GM12878 (cell line): ENCODE measurements at regions not wholly inside any gene's neighbourhood (a gene's known extent, or its start where the extent isn't known, plus 50 kb on each side); places are given as distances from the start of the nearest gene placed in this dataset.

ENCODE experiments used
- ATAC-seq: fragments of 200-7000 bp; cut with Tn5 transposase; 3 replicates; pipeline ENCODE4 v1.9.1; 2020; ENCODE audit warnings: mild to moderate bottlenecking, moderate library complexity
- BruUV-seq: library from RNA; stranded (reverse); fragments of 400-500 nt; replicated peaks from 2 replicates; lab custom pipeline; 2021; lab: Mats Ljungman, UMichigan
- CTCF ChIA-PET: fragments of 300-600 bp; sonication (Branson Sonifier 250); formaldehyde crosslinking; extraction: SDS; loops from one replicate; lab custom pipeline; 2021; ENCODE audit warnings: inconsistent platforms; lab: Yijun Ruan, JAX
- POLR2A ChIA-PET: fragments of 350-600 bp; formaldehyde crosslinking; extraction: SDS; loops from one replicate; lab custom pipeline; 2021; ENCODE audit warnings: inconsistent platforms; lab: Charles Lee
- RAD21 ChIA-PET: fragments of 300-600 bp; sonication (Branson Sonifier 250); formaldehyde crosslinking; loops from one replicate; lab custom pipeline; 2023; ENCODE audit warnings: antibody characterized with exemption; ENCODE audit not compliant: unreplicated experiment; lab: Charles Lee
- SMC1A ChIA-PET: fragments of 300-600 bp; sonication (Branson Sonifier 250); formaldehyde crosslinking; loops from one replicate; lab custom pipeline; 2023; ENCODE audit not compliant: unreplicated experiment, uncharacterized antibody; lab: Charles Lee
- DNase-seq: peaks from one replicate; pipeline ENCODE4 v3.0.0-alpha.2; 2011; ENCODE audit warnings: low read depth, low spot score
- FAIRE-seq: peaks from 3 replicates; lab custom pipeline; 2011; peaks lifted over from hg19 to GRCh38; lab: Jason Lieb, UNC
- H2AFZ ChIP-seq: 2 replicates; pipeline ENCODE4 v1.6.0; 2011; ENCODE audit warnings: low read depth, low read length, control low read depth; ENCODE audit not compliant: control insufficient read depth
- H3K27ac ChIP-seq: 2 replicates; pipeline ENCODE4 v1.5.1; 2011; ENCODE audit warnings: control low read depth; ENCODE audit not compliant: control insufficient read depth, insufficient read depth
- H3K27me3 ChIP-seq, 2 experiments: replicated peaks in 1 of 2; 2 replicates each; pipeline versions ENCODE4 v1.6.0 to v1.6.1; 2011; ENCODE audit warnings: low read length in 1 of 2; ENCODE audit not compliant: control insufficient read depth in 2 of 2, insufficient read depth in 2 of 2
- H3K36me3 ChIP-seq, 2 experiments: 2 replicates each; pipeline ENCODE4 v1.5.1; 2011; ENCODE audit warnings: low read length in 1 of 2; ENCODE audit not compliant: control insufficient read depth in 2 of 2, insufficient read depth in 2 of 2
- H3K4me1 ChIP-seq: 2 replicates; pipeline ENCODE4 v1.6.1; 2011; ENCODE audit warnings: mild to moderate bottlenecking, low read length, moderate library complexity, mixed read lengths; ENCODE audit not compliant: control insufficient read depth, insufficient read depth
- H3K4me2 ChIP-seq: 2 replicates; pipeline ENCODE4 v1.6.0; 2011; ENCODE audit warnings: control low read depth; ENCODE audit not compliant: control insufficient read depth, insufficient read depth
- H3K4me3 ChIP-seq: fragments of 200-600 bp; sonication (generic); 2 replicates; pipeline ENCODE4 v1.5.1; 2016
- H3K79me2 ChIP-seq: 2 replicates; pipeline ENCODE4 v1.6.0; 2011; ENCODE audit warnings: low read length; ENCODE audit not compliant: control insufficient read depth, insufficient read depth
- H3K9ac ChIP-seq: 2 replicates; pipeline ENCODE4 v1.8.0; 2011; ENCODE audit warnings: low read length, control low read depth, mixed read lengths; ENCODE audit not compliant: control insufficient read depth, insufficient read depth
- H3K9me3 ChIP-seq: replicated peaks from 3 replicates; pipeline ENCODE4 v1.5.1; 2011; ENCODE audit warnings: mild to moderate bottlenecking, low read length; ENCODE audit not compliant: control insufficient read depth, insufficient read depth
- H4K20me1 ChIP-seq: 2 replicates; pipeline ENCODE4 v1.6.0; 2011; ENCODE audit not compliant: control insufficient read depth, insufficient read depth
- CHD4 ChIP-seq: fragments of 200-600 bp; sonication (generic); IDR thresholded peaks from 2 replicates; pipeline ENCODE4 v1.6.1; 2016; ENCODE audit warnings: mild to moderate bottlenecking
- ESRRA ChIP-seq: IDR thresholded peaks from 2 replicates; pipeline ENCODE4 v1.6.1; 2012; ENCODE audit warnings: mild to moderate bottlenecking, low read length, improper control_type of control experiment
- FOXK2 ChIP-seq: fragments of 450-650 bp; IDR thresholded peaks from 2 replicates; pipeline ENCODE4 v1.6.1; 2017; ENCODE audit warnings: mild to moderate bottlenecking, moderate library complexity
- MAX ChIP-seq: IDR thresholded peaks from 2 replicates; pipeline ENCODE4 v1.6.1; 2012; ENCODE audit warnings: low read depth, low read length, improper control_type of control experiment
- NFXL1 ChIP-seq: fragments of 450-650 bp; IDR thresholded peaks from 2 replicates; pipeline ENCODE4 v1.6.1; 2017; ENCODE audit warnings: antibody characterized with exemption, mild to moderate bottlenecking, borderline replicate concordance
- PAX8 ChIP-seq: fragments of 450-650 bp; IDR thresholded peaks from 2 replicates; pipeline ENCODE4 v1.6.1; 2017; ENCODE audit warnings: mild to moderate bottlenecking, moderate library complexity
- PML ChIP-seq: IDR thresholded peaks from 2 replicates; pipeline ENCODE4 v1.6.1; 2012; ENCODE audit warnings: low read length, inconsistent platforms
- POU2F2 ChIP-seq: IDR thresholded peaks from 3 replicates; pipeline ENCODE4 v1.6.1; 2011; ENCODE audit warnings: low read depth, mild to moderate bottlenecking, low read length, borderline replicate concordance
- STAT3 ChIP-seq: IDR thresholded peaks from 2 replicates; pipeline ENCODE4 v1.6.1; 2011; ENCODE audit warnings: low read depth, low read length, improper control_type of control experiment
- TCF3 ChIP-seq: IDR thresholded peaks from 2 replicates; pipeline ENCODE4 v1.6.1; 2012; ENCODE audit warnings: low read depth, mild to moderate bottlenecking, low read length, borderline replicate concordance; ENCODE audit not compliant: insufficient read depth
- ZNF622 ChIP-seq: fragments of 450-650 bp; IDR thresholded peaks from 2 replicates; pipeline ENCODE4 v1.6.1; 2017; ENCODE audit warnings: mild to moderate bottlenecking, inconsistent platforms
- WGBS: methylation state at CpG from one replicate; pipeline ENCODE4 v1.1.6; 2016; ENCODE audit warnings: low lambda C conversion rate; ENCODE audit not compliant: insufficient replicate concordance, insufficient coverage; ENCODE audit errors: missing lambda C conversion rate; 5-methylcytosine and 5-hydroxymethylcytosine counted together
- in situ Hi-C: fragments of 300-500 bp; cut with MboI; formaldehyde crosslinking; loops from 9 replicates; pipeline ENCODE4 v1.14.3; 2018; ENCODE audit warnings: mixed read lengths
- intact Hi-C: fragments of 100-400 bp; cut with micrococcal nuclease; formaldehyde crosslinking; loops from one replicate; pipeline ENCODE4 v1.14.2; 2022; ENCODE audit not compliant: unreplicated experiment

GRCh38 chr16:85239239-85239638 is 127.0 kb upstream of the CIBAR2 start:
- no peaks in the 10 kb centered on the region for H3K27me3 ChIP-seq
- H3K9ac ChIP-seq, result no peak overlapping the region
- FAIRE-seq, result no peak
- no peak for ATAC-seq
- no peaks in the 10 kb centered on the region for H3K36me3 ChIP-seq
- 52% methylated on average over 5 of the region's 5 CpGs for WGBS
- POLR2A ChIA-PET, result no interaction called here
- TF ChIP-seq STAT3 (no peak), NFXL1 (no peak), ZNF622 (no peak), ESRRA (no peak), PAX8 (no peak), POU2F2 (no peak), CHD4 (no peak), PML (no peak), FOXK2 (no peak), TCF3 (no peak), MAX (no peak)
- DNase-seq, result no peak
- BruUV-seq, result no TSS peak
- H3K4me3 ChIP-seq, result no peak overlapping the region
- H3K9me3 ChIP-seq, result no peaks in the 10 kb centered on the region
- CTCF ChIA-PET, result interaction anchor here (0.9 to 7.5 kb wide), 4 partner anchors 13 to 124 kb away, joined by 3 to 36 read pairs (median 4); no protein-coding TSS in a partner anchor
- no peak overlapping the region for H3K27ac ChIP-seq
- no peak overlapping the region for H2AFZ ChIP-seq
- H4K20me1 ChIP-seq, result no peaks in the 10 kb centered on the region
- H3K4me1 ChIP-seq, result peaks cover 11% of the 10 kb centered on the region
- in situ Hi-C loops (no loop called here), intact Hi-C loops (no loop called here)
- RAD21 ChIA-PET, result no interaction called here
- no peaks in the 10 kb centered on the region for H3K79me2 ChIP-seq
- H3K4me2 ChIP-seq, result no peak overlapping the region
- SMC1A ChIA-PET, result no interaction called here
